Upper lobe of left lung (tissue), 6 donors: ENCODE measurements at regions not wholly inside any gene's neighbourhood (a gene's known extent, or its start where the extent isn't known, plus 50 kb on each side); places are given as distances from the start of the nearest gene placed in this dataset.

Experiments
- ATAC-seq, 2 donors: fragments of 200-7000 bp; cut with Tn5 transposase; one replicate each; pipeline ENCODE4 v1.9.1; 2022; ENCODE audit warnings: mild to moderate bottlenecking in 2 of 2, moderate library complexity in 2 of 2; ENCODE audit not compliant: low FRiP score in 2 of 2
- DNase-seq, 2 donors: peaks; one replicate each; pipeline ENCODE4 v3.0.0-alpha.2; 2019 to 2020
- H3K27ac ChIP-seq, 4 donors: fragments of 200-600 bp; sonication (generic); one replicate each; pipeline ENCODE4 v1.5.1; 2016 to 2019
- H3K27me3 ChIP-seq, 4 donors: fragments of 200-600 bp; sonication (generic); one replicate each; pipeline ENCODE4 v1.5.1; 2017 to 2019
- H3K36me3 ChIP-seq, 4 donors: fragments of 200-600 bp; sonication (generic); one replicate each; pipeline ENCODE4 v1.5.1; 2016 to 2019
- H3K4me1 ChIP-seq, 4 donors: fragments of 200-600 bp; sonication (generic); one replicate each; pipeline ENCODE4 v1.5.1; 2018 to 2019
- H3K4me3 ChIP-seq, 4 donors: fragments of 200-600 bp; sonication (generic); one replicate each; pipeline ENCODE4 v1.5.1; 2017 to 2019; ENCODE audit warnings: mild to moderate bottlenecking in 2 of 4, moderate library complexity in 1 of 4
- H3K9me3 ChIP-seq, 4 donors: fragments of 200-600 bp; sonication (generic); one replicate each; pipeline ENCODE4 v1.5.1; 2018 to 2019
- CTCF ChIP-seq, 6 experiments: fragments of 450-650 bp in 4 of 6; fragments of 200-600 bp in 2 of 6; sonication (generic) in 2 of 6; IDR thresholded peaks; one replicate each; pipeline ENCODE4 v1.5.1; 2016 to 2019; ENCODE audit warnings: antibody characterized with exemption in 6 of 6
- EP300 ChIP-seq, 4 donors: sonication (generic); formaldehyde crosslinking; IDR thresholded peaks; one replicate each; pipeline ENCODE4 v1.5.1; 2017; ENCODE audit warnings: antibody characterized with exemption in 4 of 4, control low read depth in 2 of 4
- POLR2A ChIP-seq, 4 donors: fragments of 450-650 bp; IDR thresholded peaks; one replicate each; pipeline ENCODE4 v1.5.1; 2016 to 2017; ENCODE audit warnings: antibody characterized with exemption in 4 of 4, mild to moderate bottlenecking in 2 of 4
- POLR2AphosphoS5 ChIP-seq, 2 donors: sonication (generic); formaldehyde crosslinking; IDR thresholded peaks; one replicate each; pipeline ENCODE4 v1.5.1; 2017; ENCODE audit warnings: antibody characterized with exemption in 2 of 2
- WGBS, 2 donors: methylation state at CpG; one replicate each; pipeline ENCODE4 v1.1.5; 2017 to 2018; 5-methylcytosine and 5-hydroxymethylcytosine counted together
- donor health status: DM: no; HTN: no; CAD: no; lungs with moderate emphysema.
- donor health status: DM: no; HTN: yes; CAD: no; lungs with severe emphysema.

GRCh38 chr11:46202149-46202548 lies 75.3 kb upstream of the CREB3L1 start:
- Histone ChIP-seq H3K36me3 (no peaks in the 10 kb centered on the region), H3K27ac (no peak overlapping the region), H3K27me3 (no peaks in the 10 kb centered on the region), H3K4me1 (no peaks in the 10 kb centered on the region), H3K9me3 (no peaks in the 10 kb centered on the region), H3K4me3 (no peak overlapping the region)
- 74 to 81% methylated on average over 7 of the region's 7 CpGs for WGBS, 2 donors
- DNase-seq (no peak), ATAC-seq (no peak)
- TF ChIP-seq POLR2AphosphoS5 (IDR thresholded peaks at IDR 0.05), result no peak
- TF ChIP-seq EP300 (IDR thresholded peaks at IDR 0.05), result no peak
- TF ChIP-seq CTCF (IDR thresholded peaks at IDR 0.05), result no peak

DNA sequence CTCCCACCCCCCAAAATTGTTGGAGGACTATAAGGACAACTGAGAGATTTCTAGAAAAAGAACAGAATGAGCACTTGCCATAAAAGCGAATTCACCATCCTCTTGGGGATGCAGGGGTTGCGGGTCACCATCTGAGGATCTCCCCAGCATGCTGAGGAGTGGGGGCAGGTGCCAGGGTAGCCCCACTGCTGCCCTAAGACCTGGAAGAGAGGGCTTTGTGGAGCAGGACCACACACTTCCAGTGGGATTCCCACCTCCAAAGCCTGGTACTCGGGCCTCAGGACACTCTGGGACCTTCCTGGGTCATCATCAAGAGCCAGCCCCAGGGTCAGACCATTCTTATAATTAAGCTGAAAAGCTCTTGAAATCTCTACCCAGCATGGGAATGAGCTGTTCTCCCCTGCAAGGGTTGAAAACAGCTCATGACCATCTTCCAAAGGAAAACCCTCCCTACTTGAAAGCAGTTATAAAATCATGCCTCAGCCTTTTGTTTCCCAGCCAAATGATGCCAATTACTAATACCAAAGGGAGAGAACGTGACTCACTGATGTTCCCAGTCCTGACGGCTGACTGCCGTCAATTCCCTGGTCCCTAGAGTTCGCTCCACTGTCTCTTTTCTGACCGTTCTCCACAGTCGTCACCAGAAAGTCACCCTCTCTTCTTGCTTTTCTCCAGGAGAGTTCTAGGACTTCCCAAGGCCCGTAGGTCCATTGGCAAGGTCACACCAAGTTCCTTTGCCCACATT lies 76.8 kb upstream of the CREB3L1 start:
- Histone ChIP-seq H3K36me3 (no peaks in the 10 kb centered on the region), H3K4me1 (no peaks in the 10 kb centered on the region), H3K9me3 (no peaks in the 10 kb centered on the region), H3K27ac (no peak overlapping the region), H3K4me3 (no peak overlapping the region), H3K27me3 (no peaks in the 10 kb centered on the region)
- ATAC-seq, result no peak
- 88 to 95% methylated on average over 10 of the region's 10 CpGs for WGBS, 2 donors
- no peak for TF ChIP-seq POLR2A (IDR thresholded peaks at IDR 0.05)
- TF ChIP-seq CTCF (IDR thresholded peaks at IDR 0.05), result no peak
- TF ChIP-seq POLR2AphosphoS5 (IDR thresholded peaks at IDR 0.05), result no peak
- no peak for TF ChIP-seq EP300 (IDR thresholded peaks at IDR 0.05)
- DNase-seq, result no peak

DNA sequence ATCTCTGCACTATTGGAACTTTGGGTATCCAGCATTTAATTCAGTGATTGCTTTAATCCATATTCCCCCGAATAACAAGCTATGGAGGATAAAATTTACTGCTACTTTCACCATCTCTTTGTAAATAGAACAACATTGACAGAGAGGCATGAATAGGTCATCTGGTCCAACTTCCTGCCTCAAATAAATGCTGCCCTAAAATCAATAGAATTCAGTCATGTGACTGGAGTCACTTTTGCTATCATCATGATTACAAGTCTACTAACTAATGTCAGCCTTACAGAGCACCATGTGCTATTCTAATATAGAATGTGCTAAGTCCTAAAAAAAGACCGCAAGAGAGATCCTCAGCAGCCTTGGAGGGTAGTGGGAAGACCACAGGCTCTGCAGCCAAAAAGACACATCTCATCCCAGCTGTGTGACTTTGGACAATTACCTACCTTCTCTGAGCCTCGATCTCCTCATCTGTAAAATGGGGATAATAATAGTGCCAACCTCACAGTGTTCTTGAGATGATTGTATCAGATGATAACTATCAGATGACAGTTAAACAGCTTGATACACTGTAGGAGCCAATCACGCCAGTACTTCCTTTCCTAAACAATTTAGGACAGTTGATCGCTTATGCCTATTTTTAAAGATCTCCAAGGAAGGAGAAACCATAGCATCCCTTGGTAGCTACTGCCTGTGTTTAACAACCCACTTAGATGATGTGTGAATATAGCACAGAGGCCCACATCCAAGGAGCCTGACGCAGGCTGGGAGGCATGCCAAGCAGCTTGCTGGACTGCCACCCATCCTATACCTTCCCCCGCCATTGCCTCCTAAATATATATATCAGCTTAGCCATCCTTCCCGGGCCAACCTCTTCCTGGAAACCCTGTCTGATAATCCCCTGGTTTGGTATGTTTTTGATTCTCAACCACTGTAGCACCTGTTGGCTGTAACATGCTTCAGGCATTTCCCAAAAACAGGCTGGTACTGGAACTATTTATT lies 77.3 kb upstream of the PHF21A start:
- TF ChIP-seq POLR2AphosphoS5 (IDR thresholded peaks at IDR 0.05) (no peak), EP300 (IDR thresholded peaks at IDR 0.05) (no peak), CTCF (IDR thresholded peaks at IDR 0.05) (no peak), POLR2A (IDR thresholded peaks at IDR 0.05) (no peak)
- H3K9me3 ChIP-seq, result no peaks in the 10 kb centered on the region
- no peaks in the 10 kb centered on the region for H3K4me1 ChIP-seq
- H3K27ac ChIP-seq, result no peak overlapping the region
- no peak overlapping the region for H3K4me3 ChIP-seq
- H3K36me3 ChIP-seq, result no peaks in the 10 kb centered on the region
- no peak for DNase-seq
- WGBS, 2 donors, result 75 to 80% methylated on average over 8 of the region's 8 CpGs
- ATAC-seq, result no peak
- H3K27me3 ChIP-seq, result no peaks in the 10 kb centered on the region

DNA sequence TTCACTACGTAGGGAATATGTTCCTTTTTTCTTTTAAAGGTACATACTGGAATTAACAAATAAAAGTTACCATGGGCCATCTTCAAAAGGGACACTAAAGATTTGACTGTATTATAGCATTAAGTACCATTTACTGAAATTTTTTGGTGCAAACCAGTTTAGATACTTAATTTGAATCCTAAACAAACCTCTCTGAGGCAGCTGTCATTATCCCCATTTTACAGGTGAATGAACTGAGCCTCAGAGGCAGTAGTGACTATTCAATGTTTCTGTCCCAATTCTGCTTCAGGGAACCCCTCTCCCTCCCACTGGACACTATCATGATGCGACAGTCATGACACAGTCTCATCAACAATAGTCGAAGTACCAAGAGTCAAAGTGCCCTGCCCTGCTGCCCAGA lies 76.2 kb upstream of the PHF21A start:
- TF ChIP-seq POLR2AphosphoS5 (IDR thresholded peaks at IDR 0.05), result no peak
- no peak for TF ChIP-seq EP300 (IDR thresholded peaks at IDR 0.05)
- TF ChIP-seq CTCF (IDR thresholded peaks at IDR 0.05), result no peak
- TF ChIP-seq POLR2A (IDR thresholded peaks at IDR 0.05), result no peak
- 73 to 87% methylated on average over 3 of the region's 3 CpGs for WGBS, 2 donors
- Histone ChIP-seq H3K27ac (no peak overlapping the region), H3K36me3 (no peaks in the 10 kb centered on the region), H3K4me3 (no peak overlapping the region), H3K9me3 (no peaks in the 10 kb centered on the region), H3K4me1 (no peaks in the 10 kb centered on the region), H3K27me3 (no peaks in the 10 kb centered on the region)
- ATAC-seq (no peak), DNase-seq (no peak)
